ENCODE measurements at regions not wholly inside any gene's neighbourhood (a gene's known extent, or its start where the extent isn't known, plus 50 kb on each side); places are given as distances from the start of the nearest gene placed in this dataset.

DNA sequence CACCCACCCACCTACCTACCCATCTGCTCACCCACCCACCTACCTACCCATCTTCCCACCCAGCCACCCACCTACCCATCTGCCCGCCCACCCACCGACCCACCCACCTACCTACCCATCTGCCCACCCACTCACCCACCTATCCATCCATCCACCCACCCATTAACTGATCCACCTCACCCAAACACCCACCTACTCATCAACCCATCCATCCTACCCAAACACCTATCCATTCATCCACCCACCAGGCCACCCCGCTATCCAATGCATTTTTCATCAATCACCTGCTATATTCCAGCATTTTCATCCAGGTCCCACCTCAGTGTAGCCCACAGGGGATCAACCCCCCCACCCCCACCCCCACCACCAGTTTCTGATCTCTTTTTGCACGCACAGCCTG, 121.8 kb downstream of the GLI2 start:
- Histone ChIP-seq H3K4me1 (ENCODE audit: insufficient read depth, low read length) (no peaks in the 10 kb centered on the region), H3F3A (ENCODE audit: low read length, unreplicated experiment) (no peaks in the 10 kb centered on the region), H3K27ac (ENCODE audit: low read length) (no peak overlapping the region), H2AFZ (ENCODE audit: low read length) (no peak overlapping the region), H3K36me3 (ENCODE audit: low read depth, low read length) (no peaks in the 10 kb centered on the region), H3K27me3 (ENCODE audit: low read length) (no peaks in the 10 kb centered on the region), H3K9me3 (ENCODE audit: low read length) (no peaks in the 10 kb centered on the region), H3K9me2 (replicated peaks; ENCODE audit: low read length) (no peaks in the 10 kb centered on the region), H3K4me2 (ENCODE audit: low read length) (no peak overlapping the region), H3K79me2 (ENCODE audit: low read length) (no peaks in the 10 kb centered on the region), H4K20me1 (ENCODE audit: low read length) (no peaks in the 10 kb centered on the region), H3K4me3 (ENCODE audit: low read length) (no peak overlapping the region), H3K9ac (ENCODE audit: low read length) (no peak overlapping the region)
- CTCF ChIA-PET = no interaction called here
- intact Hi-C loops (cut with micrococcal nuclease) = no loop called here
- no peak for DNase-seq
- no TSS peak for BruUV-seq (replicated peaks)
- ATAC-seq = no peak
- TF ChIP-seq, protein P1, sequence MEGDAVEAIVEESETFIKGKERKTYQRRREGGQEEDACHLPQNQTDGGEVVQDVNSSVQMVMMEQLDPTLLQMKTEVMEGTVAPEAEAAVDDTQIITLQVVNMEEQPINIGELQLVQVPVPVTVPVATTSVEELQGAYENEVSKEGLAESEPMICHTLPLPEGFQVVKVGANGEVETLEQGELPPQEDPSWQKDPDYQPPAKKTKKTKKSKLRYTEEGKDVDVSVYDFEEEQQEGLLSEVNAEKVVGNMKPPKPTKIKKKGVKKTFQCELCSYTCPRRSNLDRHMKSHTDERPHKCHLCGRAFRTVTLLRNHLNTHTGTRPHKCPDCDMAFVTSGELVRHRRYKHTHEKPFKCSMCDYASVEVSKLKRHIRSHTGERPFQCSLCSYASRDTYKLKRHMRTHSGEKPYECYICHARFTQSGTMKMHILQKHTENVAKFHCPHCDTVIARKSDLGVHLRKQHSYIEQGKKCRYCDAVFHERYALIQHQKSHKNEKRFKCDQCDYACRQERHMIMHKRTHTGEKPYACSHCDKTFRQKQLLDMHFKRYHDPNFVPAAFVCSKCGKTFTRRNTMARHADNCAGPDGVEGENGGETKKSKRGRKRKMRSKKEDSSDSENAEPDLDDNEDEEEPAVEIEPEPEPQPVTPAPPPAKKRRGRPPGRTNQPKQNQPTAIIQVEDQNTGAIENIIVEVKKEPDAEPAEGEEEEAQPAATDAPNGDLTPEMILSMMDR (conservative IDR thresholded peaks at IDR 0.05; ENCODE audit: low read depth, low read length) = no peak
- TF ChIP-seq EZH2 (IDR thresholded peaks at IDR 0.05; ENCODE audit: low read length, unreplicated experiment) (no peak), EZH2phosphoT487 (IDR thresholded peaks at IDR 0.05; ENCODE audit: borderline replicate concordance, low read length) (no peak)
- POLR2A ChIA-PET (ENCODE audit: unreplicated experiment) = no interaction called here

GRCh38 chr2:120857931-120858330, 122.3 kb downstream of the GLI2 start:
- Histone ChIP-seq H3K27ac (ENCODE audit: low read length) (no peak overlapping the region), H3K9me3 (ENCODE audit: low read length) (no peaks in the 10 kb centered on the region), H2AFZ (ENCODE audit: low read length) (no peak overlapping the region), H3K79me2 (ENCODE audit: low read length) (no peaks in the 10 kb centered on the region), H3K36me3 (ENCODE audit: low read depth, low read length) (no peaks in the 10 kb centered on the region), H3K4me2 (ENCODE audit: low read length) (no peak overlapping the region), H3K4me3 (ENCODE audit: low read length) (no peak overlapping the region), H4K20me1 (ENCODE audit: low read length) (no peaks in the 10 kb centered on the region), H3K9me2 (replicated peaks; ENCODE audit: low read length) (no peaks in the 10 kb centered on the region), H3F3A (ENCODE audit: low read length, unreplicated experiment) (no peaks in the 10 kb centered on the region), H3K4me1 (ENCODE audit: insufficient read depth, low read length) (no peaks in the 10 kb centered on the region), H3K9ac (ENCODE audit: low read length) (no peak overlapping the region), H3K27me3 (ENCODE audit: low read length) (no peaks in the 10 kb centered on the region)
- intact Hi-C loops (cut with micrococcal nuclease) = no loop called here
- TF ChIP-seq, protein P1 (conservative IDR thresholded peaks at IDR 0.05; ENCODE audit: low read depth, low read length) = no peak
- TF ChIP-seq EZH2 (IDR thresholded peaks at IDR 0.05; ENCODE audit: low read length, unreplicated experiment) = no peak
- TF ChIP-seq EZH2phosphoT487 (IDR thresholded peaks at IDR 0.05; ENCODE audit: borderline replicate concordance, low read length) = no peak
- BruUV-seq (replicated peaks) = no TSS peak
- ATAC-seq (no peak), DNase-seq (no peak)
- ChIA-PET POLR2A (ENCODE audit: unreplicated experiment) (no interaction called here), CTCF (no interaction called here)

DNA sequence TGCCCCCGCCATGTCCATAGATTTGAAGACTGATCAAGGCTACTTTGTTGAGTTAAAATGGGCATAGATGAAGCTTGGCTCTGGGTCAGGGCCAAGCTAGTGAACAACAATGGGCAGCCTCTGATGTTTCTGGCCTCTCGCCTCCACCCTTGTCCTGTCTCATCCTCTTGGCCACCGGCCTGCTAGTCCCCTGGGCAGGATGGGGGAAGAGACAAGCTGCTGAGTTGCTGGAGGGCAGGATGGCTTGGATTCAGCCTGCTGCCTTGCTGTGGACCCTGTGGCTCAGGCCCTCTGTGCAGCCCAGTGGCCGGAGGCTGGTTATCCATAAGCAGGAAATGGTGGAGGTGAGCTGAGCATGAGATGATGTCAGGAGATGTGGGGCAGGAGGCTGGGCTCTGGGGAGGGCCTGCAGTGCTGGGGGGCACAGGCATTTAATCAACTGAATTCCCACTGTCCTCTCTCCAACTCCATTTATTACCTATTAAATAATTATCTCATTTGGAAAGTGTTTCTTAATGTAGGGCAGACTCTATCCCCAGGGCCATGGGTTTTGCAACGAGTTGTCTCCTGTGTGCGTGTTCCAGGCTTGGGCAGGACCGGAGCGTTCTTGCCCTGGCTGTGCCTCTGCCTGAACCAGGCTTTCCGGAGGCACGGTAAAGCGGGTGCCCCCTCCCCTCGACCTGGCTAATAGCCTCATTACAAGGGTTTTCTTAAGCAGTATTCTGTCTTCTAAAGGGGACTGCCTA, 122.9 kb downstream of the GLI2 start:
- H3K27me3 ChIP-seq (ENCODE audit: low read length) = no peaks in the 10 kb centered on the region
- no peaks in the 10 kb centered on the region for H3K9me2 ChIP-seq (replicated peaks; ENCODE audit: low read length)
- CTCF ChIA-PET = no interaction called here
- no peak overlapping the region for H3K4me2 ChIP-seq (ENCODE audit: low read length)
- no peaks in the 10 kb centered on the region for H3K79me2 ChIP-seq (ENCODE audit: low read length)
- POLR2A ChIA-PET (ENCODE audit: unreplicated experiment) = no interaction called here
- H3K4me3 ChIP-seq (ENCODE audit: low read length) = no peak overlapping the region
- no TSS peak for BruUV-seq (replicated peaks)
- intact Hi-C loops (cut with micrococcal nuclease) = no loop called here
- H3K9ac ChIP-seq (ENCODE audit: low read length) = no peak overlapping the region
- ATAC-seq = no peak
- peaks cover 5% of the 10 kb centered on the region for H3K4me1 ChIP-seq (ENCODE audit: insufficient read depth, low read length)
- H2AFZ ChIP-seq (ENCODE audit: low read length) = no peak overlapping the region
- H3K27ac ChIP-seq (ENCODE audit: low read length) = no peak overlapping the region
- H3K36me3 ChIP-seq (ENCODE audit: low read depth, low read length) = no peaks in the 10 kb centered on the region
- H3K9me3 ChIP-seq (ENCODE audit: low read length) = no peaks in the 10 kb centered on the region
- no peaks in the 10 kb centered on the region for H4K20me1 ChIP-seq (ENCODE audit: low read length)
- TF ChIP-seq, protein P1 (conservative IDR thresholded peaks at IDR 0.05; ENCODE audit: low read depth, low read length) = no peak
- TF ChIP-seq EZH2 (IDR thresholded peaks at IDR 0.05; ENCODE audit: low read length, unreplicated experiment) = no peak
- no peak for TF ChIP-seq EZH2phosphoT487 (IDR thresholded peaks at IDR 0.05; ENCODE audit: borderline replicate concordance, low read length)
- DNase-seq = no peak
- no peaks in the 10 kb centered on the region for H3F3A ChIP-seq (ENCODE audit: low read length, unreplicated experiment)

Measured in PC-3 (cell line).